Liver (tissue), 3 donors: ENCODE measurements at regions not wholly inside any gene's neighbourhood (a gene's known extent, or its start where the extent isn't known, plus 50 kb on each side); places are given as distances from the start of the nearest gene placed in this dataset.

Source experiments
- EGR1 ChIP-seq, 2 donors: IDR thresholded peaks; 2 replicates each; pipeline ENCODE4 v1.6.1; 2016 to 2018; ENCODE audit warnings: antibody characterized with exemption in 2 of 2, low read depth in 2 of 2
- GABPA ChIP-seq, 2 donors: IDR thresholded peaks in 1 of 2; conservative IDR thresholded peaks in 1 of 2; 2 replicates each; pipeline ENCODE4 v1.6.1; 2016; ENCODE audit warnings: antibody characterized with exemption in 2 of 2, mild to moderate bottlenecking in 1 of 2, moderate library complexity in 1 of 2
- HNF4A ChIP-seq, 2 donors: conservative IDR thresholded peaks; 2 replicates each; pipeline ENCODE4 v1.6.1; 2016; ENCODE audit warnings: antibody characterized with exemption in 2 of 2, mild to moderate bottlenecking in 2 of 2
- HNF4G ChIP-seq: IDR thresholded peaks from 2 replicates; pipeline ENCODE4 v1.6.1; 2016; ENCODE audit warnings: antibody characterized with exemption
- JUND ChIP-seq, 2 donors: IDR thresholded peaks; 2 replicates each; pipeline ENCODE4 v1.6.1; 2016; ENCODE audit warnings: antibody characterized with exemption in 2 of 2
- NR2F2 ChIP-seq: IDR thresholded peaks from 2 replicates; pipeline ENCODE4 v1.6.1; 2016; ENCODE audit warnings: antibody characterized with exemption
- RAD21 ChIP-seq, 2 donors: IDR thresholded peaks; 2 replicates each; pipeline ENCODE4 v1.6.1; 2016; ENCODE audit warnings: antibody characterized with exemption in 2 of 2, mild to moderate bottlenecking in 2 of 2
- RXRA ChIP-seq, 2 donors: IDR thresholded peaks; 2 replicates each; pipeline ENCODE4 v1.6.1; 2017 to 2018; ENCODE audit warnings: antibody characterized with exemption in 2 of 2, mild to moderate bottlenecking in 1 of 2
- SP1 ChIP-seq: IDR thresholded peaks from 2 replicates; pipeline ENCODE4 v1.6.1; 2018; ENCODE audit warnings: antibody characterized with exemption, mild to moderate bottlenecking
- TAF1 ChIP-seq: conservative IDR thresholded peaks from 2 replicates; pipeline ENCODE4 v1.6.1; 2016; ENCODE audit warnings: antibody characterized with exemption, mild to moderate bottlenecking
- YY1 ChIP-seq: IDR thresholded peaks from 2 replicates; pipeline ENCODE4 v1.6.1; 2016; ENCODE audit warnings: antibody characterized with exemption, mild to moderate bottlenecking
- ZBTB33 ChIP-seq: IDR thresholded peaks from 2 replicates; pipeline ENCODE4 v1.6.1; 2016; ENCODE audit warnings: antibody characterized with exemption
- TF ChIP-seq, protein P1 (sequence below): fragments of 150-350 bp; IDR thresholded peaks from 2 replicates; pipeline ENCODE4 v1.5.1; 2017; ENCODE audit warnings: improper control_type of control experiment, low read depth, low read length; ENCODE audit not compliant: missing input control
- TF ChIP-seq, protein P2 (sequence below): IDR thresholded peaks from 2 replicates; pipeline ENCODE4 v1.6.1; 2016; ENCODE audit warnings: antibody characterized with exemption
- donor health status: healthy.
- donor health status: healthy.

- TF ChIP-seq, protein P1, sequence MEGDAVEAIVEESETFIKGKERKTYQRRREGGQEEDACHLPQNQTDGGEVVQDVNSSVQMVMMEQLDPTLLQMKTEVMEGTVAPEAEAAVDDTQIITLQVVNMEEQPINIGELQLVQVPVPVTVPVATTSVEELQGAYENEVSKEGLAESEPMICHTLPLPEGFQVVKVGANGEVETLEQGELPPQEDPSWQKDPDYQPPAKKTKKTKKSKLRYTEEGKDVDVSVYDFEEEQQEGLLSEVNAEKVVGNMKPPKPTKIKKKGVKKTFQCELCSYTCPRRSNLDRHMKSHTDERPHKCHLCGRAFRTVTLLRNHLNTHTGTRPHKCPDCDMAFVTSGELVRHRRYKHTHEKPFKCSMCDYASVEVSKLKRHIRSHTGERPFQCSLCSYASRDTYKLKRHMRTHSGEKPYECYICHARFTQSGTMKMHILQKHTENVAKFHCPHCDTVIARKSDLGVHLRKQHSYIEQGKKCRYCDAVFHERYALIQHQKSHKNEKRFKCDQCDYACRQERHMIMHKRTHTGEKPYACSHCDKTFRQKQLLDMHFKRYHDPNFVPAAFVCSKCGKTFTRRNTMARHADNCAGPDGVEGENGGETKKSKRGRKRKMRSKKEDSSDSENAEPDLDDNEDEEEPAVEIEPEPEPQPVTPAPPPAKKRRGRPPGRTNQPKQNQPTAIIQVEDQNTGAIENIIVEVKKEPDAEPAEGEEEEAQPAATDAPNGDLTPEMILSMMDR = no peak
- no peak for TF ChIP-seq TAF1
- TF ChIP-seq HNF4A (conservative IDR thresholded peaks at IDR 0.05) = no peak
- no peak for TF ChIP-seq ZBTB33
- no peak for TF ChIP-seq RAD21 (IDR thresholded peaks at IDR 0.05)
- no peak for TF ChIP-seq RXRA (IDR thresholded peaks at IDR 0.05)
- TF ChIP-seq, protein P2, sequence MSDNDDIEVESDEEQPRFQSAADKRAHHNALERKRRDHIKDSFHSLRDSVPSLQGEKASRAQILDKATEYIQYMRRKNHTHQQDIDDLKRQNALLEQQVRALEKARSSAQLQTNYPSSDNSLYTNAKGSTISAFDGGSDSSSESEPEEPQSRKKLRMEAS = no peak
- TF ChIP-seq YY1 = no peak
- no peak for TF ChIP-seq GABPA (IDR thresholded peaks at IDR 0.05 in 1 of 2, conservative IDR thresholded peaks at IDR 0.05 in 1 of 2)
- no peak for TF ChIP-seq NR2F2
- no peak for TF ChIP-seq SP1
- TF ChIP-seq EGR1 (IDR thresholded peaks at IDR 0.05; ENCODE audit: low read depth in 2 of 2) = no peak
- no peak for TF ChIP-seq HNF4G
- TF ChIP-seq JUND (IDR thresholded peaks at IDR 0.05) = no peak
These were observed 54.5 kb upstream of the HMGCLL1 start for GRCh38 chr6:55633471-55633870.
